ENCODE measurements at regions not wholly inside any gene's neighbourhood (a gene's known extent, or its start where the extent isn't known, plus 50 kb on each side); places are given as distances from the start of the nearest gene placed in this dataset.

- TF ChIP-seq CTCF (IDR thresholded peaks at IDR 0.05; ENCODE audit: borderline replicate concordance, extremely low read depth, low read length, poor library complexity, severe bottlenecking) (no peak), EZH2 (IDR thresholded peaks at IDR 0.05; ENCODE audit: borderline replicate concordance, low read depth, low read length, severe bottlenecking) (no peak)
Measured at GRCh38 chr16:9469512-9469911, 378.1 kb downstream of the HAPSTR1 start.

Measured in DND-41 (cell line).